Fibroblast of lung (primary cell): ENCODE measurements at regions not wholly inside any gene's neighbourhood (a gene's known extent, or its start where the extent isn't known, plus 50 kb on each side); places are given as distances from the start of the nearest gene placed in this dataset.

ENCODE experiments used
- DNase-seq, 2 donors: peaks; one replicate each; pipeline versions ENCODE4 v3.0.0 to v3.0.0-alpha.2; 2010; ENCODE audit warnings: low read depth in 2 of 2
- H2AFZ ChIP-seq: 2 replicates; pipeline ENCODE4 v1.5.1; 2012; ENCODE audit warnings: low read length, control low read depth, inconsistent platforms
- H3K27ac ChIP-seq: 2 replicates; pipeline ENCODE4 v1.5.1; 2011; ENCODE audit warnings: low read length, control low read depth; ENCODE audit not compliant: insufficient read depth
- H3K27me3 ChIP-seq: 2 replicates; pipeline ENCODE4 v1.5.1; 2011; ENCODE audit warnings: mild to moderate bottlenecking, low read length; ENCODE audit not compliant: control insufficient read depth, insufficient read depth
- H3K36me3 ChIP-seq: 2 replicates; pipeline ENCODE4 v1.5.1; 2011; ENCODE audit warnings: low read length; ENCODE audit not compliant: control insufficient read depth, insufficient read depth
- H3K4me1 ChIP-seq: 2 replicates; pipeline ENCODE4 v1.5.1; 2011; ENCODE audit warnings: low read length; ENCODE audit not compliant: control insufficient read depth, insufficient read depth; ENCODE audit errors: extremely low read depth
- H3K4me2 ChIP-seq: 2 replicates; pipeline ENCODE4 v1.5.1; 2011; ENCODE audit warnings: low read length, control low read depth; ENCODE audit not compliant: insufficient read depth; ENCODE audit errors: extremely low read depth
- H3K4me3 ChIP-seq, 4 experiments: fragments of 200-600 bp in 1 of 4; sonication (generic) in 1 of 4; replicated peaks in 1 of 4; 2 replicates each; pipeline ENCODE4 v1.5.1; 2011 to 2016; ENCODE audit warnings: low read length in 4 of 4, low read depth in 3 of 4, mild to moderate bottlenecking in 3 of 4, control low read depth in 2 of 4, inconsistent platforms in 1 of 4, mixed read lengths in 1 of 4; ENCODE audit not compliant: insufficient read depth in 1 of 4; ENCODE audit errors: control extremely low read depth in 1 of 4
- H3K79me2 ChIP-seq: 2 replicates; pipeline ENCODE4 v1.5.1; 2012; ENCODE audit warnings: mild to moderate bottlenecking, low read length, inconsistent platforms; ENCODE audit not compliant: control insufficient read depth, insufficient read depth
- H3K9ac ChIP-seq: 2 replicates; pipeline ENCODE4 v1.5.1; 2011; ENCODE audit warnings: mild to moderate bottlenecking, low read length, control low read depth; ENCODE audit not compliant: insufficient read depth
- H3K9me3 ChIP-seq: 2 replicates; pipeline ENCODE4 v1.5.1; 2012; ENCODE audit warnings: low read depth, low read length; ENCODE audit not compliant: control insufficient read depth, insufficient read depth
- H4K20me1 ChIP-seq: 2 replicates; pipeline ENCODE4 v1.5.1; 2011; ENCODE audit warnings: low read length; ENCODE audit not compliant: control insufficient read depth, insufficient read depth; ENCODE audit errors: extremely low read depth
- CTCF ChIP-seq, 2 donors: IDR thresholded peaks in 1 of 2; conservative IDR thresholded peaks in 1 of 2; 1 replicate in 1 of 2; 2 replicates in 1 of 2; pipeline ENCODE4 v1.5.1; 2011 to 2012; ENCODE audit warnings: low read length in 2 of 2, control low read depth in 1 of 2, inconsistent platforms in 1 of 2, low read depth in 1 of 2, mild to moderate bottlenecking in 1 of 2
- EZH2 ChIP-seq: IDR thresholded peaks from 2 replicates; pipeline ENCODE4 v1.5.1; 2012; ENCODE audit warnings: low read length, control low read depth, mild to moderate bottlenecking; ENCODE audit errors: missing control alignments

- no peaks in the 10 kb centered on the region for H4K20me1 ChIP-seq
- no peaks in the 10 kb centered on the region for H3K79me2 ChIP-seq
- H3K4me3 ChIP-seq = no peak overlapping the region
- DNase-seq = no peak
- H3K27ac ChIP-seq = no peak overlapping the region
- no peak for TF ChIP-seq EZH2
- no peak for TF ChIP-seq CTCF (conservative IDR thresholded peaks at IDR 0.05 in 1 of 2, IDR thresholded peaks at IDR 0.05 in 1 of 2; ENCODE audit: low read depth in 1 of 2, low read length in 2 of 2)
- no peak overlapping the region for H3K4me2 ChIP-seq
- H2AFZ ChIP-seq = no peak overlapping the region
- no peaks in the 10 kb centered on the region for H3K36me3 ChIP-seq
- H3K9ac ChIP-seq = no peak overlapping the region
- no peaks in the 10 kb centered on the region for H3K9me3 ChIP-seq
- no peaks in the 10 kb centered on the region for H3K4me1 ChIP-seq
- H3K27me3 ChIP-seq = no peaks in the 10 kb centered on the region
These were observed 55.9 kb upstream of the KCNMB1 start for GRCh38 chr5:170444969-170445505.

DNA sequence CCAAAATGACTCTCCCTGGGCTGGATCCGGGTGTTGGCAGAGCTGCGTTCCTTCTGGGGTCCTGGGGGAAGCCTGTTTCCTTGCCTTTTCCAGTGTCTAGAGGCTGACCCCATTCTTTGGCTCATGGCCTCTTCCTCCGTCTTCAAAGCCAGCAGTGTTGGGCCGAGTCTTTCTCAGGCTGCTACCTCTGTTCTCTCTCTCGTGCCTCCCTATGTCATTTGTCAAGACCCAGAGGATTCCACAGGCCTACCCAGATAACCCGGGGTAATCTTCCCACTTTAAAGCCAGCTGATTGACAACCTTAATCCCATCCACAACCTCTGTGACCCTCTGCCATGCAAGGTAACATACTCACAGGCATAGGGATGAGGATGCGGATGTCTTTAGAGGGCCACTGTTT, 55.0 kb upstream of the KCNMB1 start:
- Histone ChIP-seq H3K36me3 (no peaks in the 10 kb centered on the region), H3K27ac (no peak overlapping the region), H3K4me3 (no peak overlapping the region), H4K20me1 (no peaks in the 10 kb centered on the region), H3K9ac (no peak overlapping the region), H3K27me3 (no peaks in the 10 kb centered on the region), H2AFZ (no peak overlapping the region), H3K79me2 (no peaks in the 10 kb centered on the region), H3K9me3 (no peaks in the 10 kb centered on the region), H3K4me2 (no peak overlapping the region), H3K4me1 (no peaks in the 10 kb centered on the region)
- DNase-seq = no peak
- no peak for TF ChIP-seq EZH2

- no peaks in the 10 kb centered on the region for H4K20me1 ChIP-seq
- H3K4me3 ChIP-seq = no peak overlapping the region
- H3K4me2 ChIP-seq = no peak overlapping the region
- no peak for DNase-seq
- no peaks in the 10 kb centered on the region for H3K79me2 ChIP-seq
- TF ChIP-seq CTCF (conservative IDR thresholded peaks at IDR 0.05 in 1 of 2, IDR thresholded peaks at IDR 0.05 in 1 of 2; ENCODE audit: low read depth in 1 of 2, low read length in 2 of 2) = no peak
- TF ChIP-seq EZH2 = no peak
- no peaks in the 10 kb centered on the region for H3K27me3 ChIP-seq
- H3K36me3 ChIP-seq = no peaks in the 10 kb centered on the region
- no peak overlapping the region for H2AFZ ChIP-seq
- H3K27ac ChIP-seq = no peak overlapping the region
- H3K4me1 ChIP-seq = no peaks in the 10 kb centered on the region
- no peaks in the 10 kb centered on the region for H3K9me3 ChIP-seq
- H3K9ac ChIP-seq = no peak overlapping the region
These were observed 54.5 kb upstream of the KCNMB1 start for GRCh38 chr5:170443624-170444023.
